ENCODE measurements at regions not wholly inside any gene's neighbourhood (a gene's known extent, or its start where the extent isn't known, plus 50 kb on each side); places are given as distances from the start of the nearest gene placed in this dataset.

GRCh38 chr16:54490112-54490488 lies 203.5 kb upstream of the IRX3 start:
- DNase-seq (ENCODE audit: low spot score) (no peak), ATAC-seq (no peak)

- no peak for ATAC-seq
- DNase-seq (ENCODE audit: low spot score) = no peak
These were observed 202.9 kb upstream of the IRX3 start for GRCh38 chr16:54489225-54490111.

GRCh38 chr16:54488729-54489128 lies 202.1 kb upstream of the IRX3 start:
- ATAC-seq (no peak), DNase-seq (ENCODE audit: low spot score) (no peak)

GRCh38 chr16:54487933-54488332 lies 201.3 kb upstream of the IRX3 start:
- no peak for DNase-seq (ENCODE audit: low spot score)
- no peak for ATAC-seq

- no peak for DNase-seq (ENCODE audit: low spot score)
- ATAC-seq = no peak
These were observed 198.1 kb upstream of the IRX3 start for GRCh38 chr16:54484700-54485099.

GRCh38 chr16:54482892-54483574 lies 196.4 kb upstream of the IRX3 start:
- ATAC-seq = no peak
- DNase-seq (ENCODE audit: low spot score) = no peak

GRCh38 chr16:54480429-54480828 lies 193.8 kb upstream of the IRX3 start:
- no peak for ATAC-seq
- DNase-seq (ENCODE audit: low spot score) = no peak

GRCh38 chr16:54479546-54479945 lies 193.0 kb upstream of the IRX3 start:
- no peak for ATAC-seq
- no peak for DNase-seq (ENCODE audit: low spot score)

- DNase-seq (ENCODE audit: low spot score) = no peak
- ATAC-seq = no peak
These were observed 191.1 kb upstream of the IRX3 start for GRCh38 chr16:54477714-54478113.

GRCh38 chr16:54475019-54475601 lies 188.5 kb upstream of the IRX3 start:
- ATAC-seq (no peak), DNase-seq (ENCODE audit: low spot score) (no peak)

- no peak for ATAC-seq
- DNase-seq (ENCODE audit: low spot score) = no peak
These were observed 186.8 kb upstream of the IRX3 start for GRCh38 chr16:54473226-54473993.

GRCh38 chr16:54467398-54467797 lies 180.8 kb upstream of the IRX3 start:
- peak; percentile 80 for ATAC-seq

GRCh38 chr16:54466233-54466632 lies 179.6 kb upstream of the IRX3 start:
- DNase-seq (ENCODE audit: low spot score) (no peak), ATAC-seq (no peak)

More at GRCh38 chr16:54467398-54467797, 180.8 kb upstream of the IRX3 start:
- no peak for DNase-seq (ENCODE audit: low spot score)

GRCh38 chr16:54465063-54465462 lies 178.5 kb upstream of the IRX3 start:
- DNase-seq (ENCODE audit: low spot score) (no peak), ATAC-seq (no peak)

GRCh38 chr16:54462771-54463170 lies 176.2 kb upstream of the IRX3 start:
- DNase-seq (ENCODE audit: low spot score) (no peak), ATAC-seq (no peak)

- ATAC-seq = no peak
- DNase-seq (ENCODE audit: low spot score) = no peak
These were observed 175.6 kb upstream of the IRX3 start for GRCh38 chr16:54462151-54462651.

- ATAC-seq = peak; percentile 8
- no peak for DNase-seq (ENCODE audit: low spot score)
These were observed 173.8 kb upstream of the IRX3 start for GRCh38 chr16:54460263-54460860.

GRCh38 chr16:54459509-54460262 lies 173.1 kb upstream of the IRX3 start:
- DNase-seq (ENCODE audit: low spot score) = peak; percentile 64
- ATAC-seq = peak; percentile 79

- ATAC-seq (peak; percentile 70), DNase-seq (ENCODE audit: low spot score) (no peak)
These were observed 172.3 kb upstream of the IRX3 start for GRCh38 chr16:54458923-54459322.

GRCh38 chr16:54456291-54456690 lies 169.7 kb upstream of the IRX3 start:
- DNase-seq (ENCODE audit: low spot score) (no peak), ATAC-seq (no peak)
